Activated CD8-positive, alpha-beta memory T cell treated with anti-CD3 and anti-CD28 coated beads, Interleukin-2, amount 50 U/mL, for 4 hours (primary cell): ENCODE measurements at regions not wholly inside any gene's neighbourhood (a gene's known extent, or its start where the extent isn't known, plus 50 kb on each side); places are given as distances from the start of the nearest gene placed in this dataset.
"Not testable (repeated sequence)": the region's sequence is repeated elsewhere in the genome, so short reads cannot be mapped to it uniquely, and the experiment has no call there.

Experiments
- DNase-seq: peaks from one replicate; pipeline ENCODE4 v3.0.0-alpha.2; 2020

DNA sequence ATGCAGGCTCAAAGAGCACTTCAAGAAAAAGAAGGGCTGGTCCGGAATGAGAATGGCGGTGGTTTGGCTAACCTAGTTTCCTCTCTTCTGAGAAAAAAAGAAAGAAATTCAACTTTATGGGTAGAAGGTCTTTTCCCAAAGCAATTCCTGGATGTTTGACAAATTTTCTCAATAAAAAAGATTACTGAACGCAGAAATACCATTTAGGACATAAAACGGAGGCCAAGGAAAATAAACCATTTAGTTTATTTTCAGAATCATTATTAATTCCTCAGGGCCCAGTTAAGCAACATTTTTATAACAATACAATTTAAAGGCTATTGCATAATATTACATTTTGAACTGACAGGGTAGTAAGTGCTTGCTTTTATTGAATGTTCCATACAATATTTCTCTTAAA lies 284.6 kb upstream of the ANKRD30A start:
- DNase-seq, result no peak

DNA sequence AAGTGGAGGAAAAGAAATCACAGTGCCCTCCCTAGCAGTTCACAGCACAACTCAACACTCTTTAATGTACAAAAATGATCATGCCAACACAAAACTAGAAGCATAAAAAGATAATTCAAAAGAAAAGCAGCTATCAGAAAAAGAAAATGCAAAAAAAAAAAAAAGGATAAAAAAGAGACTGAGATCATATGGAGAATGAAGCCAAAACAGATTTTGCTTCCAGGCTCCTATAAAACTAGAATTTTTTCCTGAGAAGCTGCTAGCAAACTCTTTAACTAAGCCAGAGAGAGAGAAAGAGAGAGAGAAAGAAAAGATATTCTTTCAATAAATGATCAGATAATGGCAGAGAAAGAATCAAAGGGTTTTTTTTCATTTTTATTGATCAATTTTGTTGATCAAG lies 288.0 kb upstream of the ANKRD30A start:
- DNase-seq, result no peak

GRCh38 chr10:36819781-36820180 lies 305.6 kb upstream of the ANKRD30A start:
- no peak for DNase-seq

DNA sequence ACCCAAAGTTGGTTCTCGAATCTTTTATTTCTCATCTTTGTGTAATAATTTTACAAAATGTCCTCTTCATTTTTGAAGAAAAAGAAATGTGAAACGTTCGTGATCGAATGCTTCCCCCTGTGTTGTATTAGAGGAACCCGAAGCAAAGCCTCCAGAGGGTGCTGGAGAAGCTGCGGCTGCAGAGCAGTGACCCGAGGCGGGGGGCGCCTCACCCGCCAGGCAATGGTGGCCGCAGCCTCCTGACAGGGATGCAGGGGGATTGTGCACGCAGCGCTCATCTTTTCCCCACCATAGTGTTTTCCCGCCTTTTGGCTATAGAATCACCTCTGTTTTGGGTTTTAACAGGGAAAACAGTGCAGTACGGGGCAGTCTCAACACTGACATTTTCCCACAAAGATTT lies 307.5 kb upstream of the ANKRD30A start:
- no peak for DNase-seq

DNA sequence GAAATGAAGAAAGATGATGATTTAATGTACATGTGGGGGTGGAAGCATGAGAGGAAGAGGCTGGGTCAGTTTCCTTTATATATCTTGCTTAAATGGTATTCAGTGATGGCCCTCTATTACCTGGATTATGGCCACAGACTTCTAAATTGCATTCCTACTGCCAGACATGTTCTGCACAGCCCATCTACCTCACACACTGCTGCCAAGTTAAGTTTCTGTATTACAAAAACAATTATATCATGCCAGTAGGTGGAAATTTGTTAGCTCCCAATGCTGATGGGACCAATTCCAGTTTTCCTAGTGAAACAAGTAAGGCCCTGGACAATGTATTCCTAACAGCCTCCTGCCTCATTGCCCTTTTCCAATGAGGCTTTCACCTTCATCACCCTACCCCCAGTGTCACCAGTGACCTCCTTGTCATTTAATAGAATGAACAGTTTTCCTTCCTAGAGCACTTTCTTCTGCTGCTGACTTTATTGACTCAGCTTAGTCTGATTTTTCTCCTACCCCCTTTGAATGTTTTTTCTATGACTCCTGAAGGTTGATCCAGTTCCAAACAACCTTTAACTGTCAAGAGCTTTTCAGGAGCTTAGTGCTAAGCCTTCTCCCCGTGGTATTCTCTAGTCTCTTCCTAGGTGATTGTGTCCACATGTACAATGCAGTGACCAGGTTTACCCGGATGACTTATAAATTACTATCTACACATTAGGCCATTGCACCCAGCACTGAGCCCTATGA lies 316.6 kb upstream of the ANKRD30A start:
- no peak for DNase-seq

GRCh38 chr10:36803229-36803628 lies 322.2 kb upstream of the ANKRD30A start:
- no peak for DNase-seq

DNA sequence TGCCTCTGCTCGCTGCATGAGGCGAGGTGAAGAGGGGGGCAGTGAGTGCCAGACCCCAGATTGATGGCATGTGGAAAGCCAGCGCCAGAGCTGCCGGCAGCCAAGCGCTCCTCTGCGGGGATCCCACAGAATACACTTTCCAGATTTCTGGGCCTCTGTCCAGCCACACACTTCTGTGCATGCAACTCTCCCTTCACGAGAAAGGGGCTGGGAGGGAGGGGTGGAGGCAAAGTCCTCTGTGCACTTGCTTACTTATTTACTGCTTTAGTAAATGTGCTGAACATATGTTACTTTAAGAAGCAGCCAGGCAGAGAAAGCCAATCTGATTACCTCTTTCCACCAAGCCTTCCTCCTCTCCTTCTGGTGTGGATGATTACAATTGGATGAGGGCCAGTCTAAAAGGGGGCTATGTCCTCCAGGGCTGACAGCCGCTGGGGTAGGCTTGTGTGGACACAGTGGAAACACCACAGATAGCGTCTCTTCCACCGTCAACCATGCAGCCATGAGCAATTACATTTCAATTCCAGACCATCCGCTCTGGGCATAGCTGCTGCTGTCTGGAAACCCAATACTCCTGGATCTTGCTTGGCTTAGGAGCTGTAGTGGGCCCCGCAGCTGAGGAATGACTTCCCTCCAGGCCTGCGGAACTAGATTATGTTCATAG lies 322.8 kb upstream of the ANKRD30A start:
- no peak for DNase-seq

DNA sequence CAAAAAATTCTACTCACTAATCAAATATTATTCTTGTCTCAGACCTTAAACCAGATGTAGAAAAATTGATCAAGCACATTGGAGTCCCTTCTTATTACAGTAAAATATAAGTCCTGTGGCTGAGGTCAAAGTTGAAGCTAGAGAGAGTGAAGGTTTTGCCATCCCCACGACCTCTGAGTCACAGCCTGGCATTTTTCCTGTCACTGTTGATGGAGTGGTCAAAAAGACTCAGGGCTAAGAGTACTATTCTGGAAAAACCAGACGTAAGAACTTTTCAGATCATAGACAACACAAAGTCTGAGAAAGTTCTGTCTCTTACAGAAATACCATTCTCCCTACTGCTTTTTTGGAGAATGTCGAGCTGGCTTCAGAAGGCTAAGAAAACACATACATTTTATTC lies 323.7 kb upstream of the ANKRD30A start:
- DNase-seq, result no peak

- no peak for DNase-seq
Measured at GRCh38 chr10:36794981-36795380, 330.4 kb upstream of the ANKRD30A start.

- DNase-seq, result no peak
Measured at GRCh38 chr10:36789974-36790373, 335.4 kb upstream of the ANKRD30A start.

- no peak for DNase-seq
Measured at GRCh38 chr10:36788152-36788551, 337.2 kb upstream of the ANKRD30A start.

- DNase-seq, result no peak
Measured at GRCh38 chr10:36783400-36783799, 342.0 kb upstream of the ANKRD30A start.

- no peak for DNase-seq
Measured at GRCh38 chr10:36781570-36781969, 343.8 kb upstream of the ANKRD30A start.

GRCh38 chr10:36780158-36780557 lies 345.2 kb upstream of the ANKRD30A start:
- DNase-seq, result no peak

DNA sequence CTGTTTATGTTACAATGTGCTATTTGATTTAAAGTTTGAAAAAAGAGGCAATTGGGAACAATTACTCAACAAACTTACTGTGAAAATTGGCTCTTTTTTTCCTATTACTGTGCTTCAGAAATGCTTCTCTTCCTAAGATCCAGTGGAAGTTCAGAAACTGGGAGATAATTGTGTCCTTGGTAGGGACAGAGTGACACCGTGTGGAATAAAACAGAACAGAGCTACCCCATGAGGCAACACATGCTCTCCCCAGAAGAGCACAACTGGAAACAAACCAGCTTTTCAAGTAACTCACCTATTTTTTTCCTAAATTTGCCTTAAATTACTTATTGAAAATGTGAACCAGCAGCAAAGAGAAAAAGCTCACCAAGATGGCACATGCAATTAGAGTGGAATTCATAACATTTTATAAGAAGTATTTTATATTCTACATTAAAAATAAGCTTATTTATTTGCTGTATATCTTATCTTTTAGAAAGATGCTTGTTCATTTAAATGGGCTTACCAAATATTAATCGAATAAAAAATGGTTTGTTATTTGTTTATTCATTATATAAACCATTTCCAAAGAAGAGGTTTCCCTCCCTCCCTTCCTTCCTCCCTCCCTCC lies 346.1 kb upstream of the ANKRD30A start:
- DNase-seq, result no peak

- DNase-seq, result no peak
Measured at GRCh38 chr10:36778651-36779050, 346.7 kb upstream of the ANKRD30A start.

DNA sequence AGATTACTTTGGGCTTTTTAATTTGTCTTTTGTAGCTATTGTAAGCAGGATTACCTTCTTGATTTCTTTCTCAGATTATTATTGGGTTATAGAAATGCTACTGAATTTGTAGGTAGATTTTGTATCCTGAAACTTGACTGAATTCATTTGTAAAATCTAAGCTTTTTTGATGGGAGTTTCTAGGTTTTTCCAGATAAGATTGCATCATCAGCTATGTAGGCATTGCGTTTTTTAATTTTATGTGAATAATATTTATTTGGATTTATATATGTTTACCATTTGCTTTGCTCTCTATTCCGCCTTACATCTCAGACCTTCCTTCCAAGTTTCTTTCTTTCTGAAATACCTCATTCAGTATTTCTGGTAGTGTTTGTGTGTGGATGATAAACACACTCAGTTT lies 351.7 kb upstream of the ANKRD30A start:
- no peak for DNase-seq

DNA sequence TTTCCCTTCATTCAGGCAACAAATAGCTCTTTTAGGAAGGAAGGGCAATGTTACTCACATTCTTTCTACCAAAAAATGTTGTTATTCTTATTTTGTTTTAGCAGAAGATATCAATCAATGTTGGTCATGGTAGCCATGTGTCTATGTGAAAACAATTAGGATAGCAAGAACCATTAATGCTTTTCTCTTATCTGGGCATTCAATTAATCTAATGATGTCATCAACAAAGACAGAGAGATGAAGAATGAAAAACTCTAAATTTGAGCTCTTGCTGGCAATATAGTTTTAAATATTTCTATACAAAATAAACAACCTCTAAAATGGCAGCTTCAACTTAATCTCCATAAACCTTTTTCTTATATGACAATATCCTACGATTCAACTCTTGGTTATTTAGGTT lies 353.7 kb upstream of the ANKRD30A start:
- no peak for DNase-seq

DNA sequence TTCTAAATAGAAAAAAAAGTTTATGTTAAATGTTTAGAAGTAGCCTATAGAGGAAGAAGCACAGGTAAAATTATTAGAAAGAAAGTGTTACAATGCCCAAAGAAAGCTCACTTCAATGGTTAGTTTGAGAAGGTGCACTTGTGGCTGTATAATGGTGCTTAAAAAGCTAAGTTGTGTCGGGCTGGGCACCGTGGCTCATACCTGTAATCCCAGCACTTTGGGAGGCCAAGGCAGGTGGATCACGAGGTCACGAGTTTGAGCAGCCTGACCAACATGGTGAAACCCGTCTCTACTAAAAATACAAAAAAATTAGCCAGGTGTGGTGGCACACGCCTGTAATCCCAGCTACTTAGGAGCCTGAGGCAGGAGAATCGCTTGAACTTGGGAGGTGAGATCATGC lies 355.7 kb upstream of the ANKRD30A start:
- not testable (repeated sequence) for DNase-seq

GRCh38 chr10:36766940-36767339 lies 358.5 kb upstream of the ANKRD30A start:
- DNase-seq, result no peak

DNA sequence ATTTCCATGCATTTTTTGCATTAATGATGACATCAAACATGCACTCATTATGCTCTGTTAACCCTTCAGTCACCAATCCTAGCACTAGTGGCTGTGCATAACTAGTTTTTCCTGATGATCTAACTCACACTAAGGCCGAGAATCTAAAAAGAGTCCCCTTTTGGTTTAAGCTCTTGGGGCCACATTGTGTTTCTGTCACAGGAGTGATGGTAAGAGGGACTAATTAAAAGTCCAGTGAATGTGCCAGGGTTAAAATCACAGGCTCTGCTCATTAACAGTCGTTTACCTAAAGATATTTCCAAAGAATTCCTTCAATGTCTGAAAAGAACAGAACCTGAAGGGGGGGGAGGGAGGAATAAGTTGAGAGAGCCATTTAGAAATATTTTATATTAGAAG lies 359.0 kb upstream of the ANKRD30A start:
- DNase-seq, result no peak

DNA sequence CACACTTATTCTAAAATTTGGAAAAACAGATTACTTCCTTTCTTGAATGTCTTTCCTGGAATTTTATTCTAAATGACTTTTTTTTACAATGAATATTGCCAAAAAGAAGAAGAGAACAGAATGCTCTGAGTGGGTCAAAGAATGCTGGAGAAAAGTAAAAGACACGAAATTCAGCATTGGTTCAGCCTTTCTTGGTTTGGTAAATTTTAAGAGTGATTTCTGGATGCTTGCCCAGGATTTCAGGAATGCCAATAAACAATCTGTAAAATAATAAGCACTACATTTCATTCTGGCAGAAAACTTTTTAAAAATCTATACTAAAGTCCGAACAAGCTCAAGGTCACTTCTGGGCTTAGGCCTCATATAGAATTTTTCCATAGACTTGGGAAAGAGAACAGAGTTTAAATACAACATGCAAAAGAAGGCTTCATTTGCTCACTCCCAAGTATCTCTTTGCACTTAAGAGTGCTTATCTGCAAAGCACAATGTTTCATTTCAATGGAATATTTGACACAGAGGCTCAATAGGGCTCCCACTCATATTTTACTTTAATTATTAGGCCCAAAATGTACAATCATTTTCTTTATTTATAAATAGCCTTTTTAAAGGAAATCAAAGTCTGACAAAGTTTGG lies 359.5 kb upstream of the ANKRD30A start:
- no peak for DNase-seq

DNA sequence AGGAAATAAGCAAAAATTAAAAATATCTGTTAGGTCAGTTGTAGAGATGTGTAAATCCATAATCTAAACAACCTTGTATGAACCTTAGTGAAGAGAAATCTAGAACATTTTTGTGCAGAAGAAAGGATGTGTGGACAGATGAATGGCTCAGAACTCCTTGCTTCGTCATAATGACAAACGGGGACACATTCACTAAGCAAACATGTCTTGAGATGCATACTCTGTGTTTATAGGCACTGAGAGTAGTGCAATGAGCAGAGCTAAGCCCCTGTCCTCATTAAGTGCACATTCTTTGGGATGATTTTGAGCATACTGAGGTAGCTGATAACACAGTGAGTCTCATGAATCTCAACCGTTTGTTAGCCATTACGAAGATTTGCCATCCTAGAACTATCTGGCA lies 360.6 kb upstream of the ANKRD30A start:
- no peak for DNase-seq

- no peak for DNase-seq
Measured at GRCh38 chr10:36761121-36761520, 364.3 kb upstream of the ANKRD30A start.
